Hematopoietic multipotent progenitor cell (in vitro differentiated cells): ENCODE measurements at regions not wholly inside any gene's neighbourhood (a gene's known extent, or its start where the extent isn't known, plus 50 kb on each side); places are given as distances from the start of the nearest gene placed in this dataset.

Experiments used
- DNase-seq, 3 donors: peaks; one replicate each; pipeline ENCODE4 v3.0.0-alpha.2; 2011 to 2015; ENCODE audit warnings: low read depth in 2 of 3, low spot score in 2 of 3

GRCh38 chr20:60591172-60591799, 633.1 kb downstream of the CDH26 start:
- DNase-seq = no peak

- DNase-seq = no peak
Observed at GRCh38 chr20:60598528-60598927, 640.3 kb downstream of the CDH26 start.

GRCh38 chr20:60599381-60599780, 641.2 kb downstream of the CDH26 start:
- no peak for DNase-seq

GRCh38 chr20:60600036-60600435, 641.8 kb downstream of the CDH26 start:
- DNase-seq = no peak

GRCh38 chr20:60624066-60624465, 628.0 kb upstream of the CDH4 start:
- DNase-seq = no peak

- no peak for DNase-seq
Observed at GRCh38 chr20:60627751-60628565, 624.1 kb upstream of the CDH4 start.

- no peak for DNase-seq
Observed at GRCh38 chr20:60628749-60629148, 623.3 kb upstream of the CDH4 start.

GRCh38 chr20:60629206-60629605, 622.9 kb upstream of the CDH4 start:
- DNase-seq = no peak

GRCh38 chr20:60630609-60631008, 621.5 kb upstream of the CDH4 start:
- DNase-seq = no peak

GRCh38 chr20:60631585-60632287, 620.3 kb upstream of the CDH4 start:
- DNase-seq = no peak

GRCh38 chr20:60632391-60633262, 619.4 kb upstream of the CDH4 start:
- DNase-seq = no peak

GRCh38 chr20:60634491-60635172, 617.4 kb upstream of the CDH4 start:
- DNase-seq = no peak

GRCh38 chr20:60636417-60636816, 615.6 kb upstream of the CDH4 start:
- no peak for DNase-seq

GRCh38 chr20:60637801-60638200, 614.3 kb upstream of the CDH4 start:
- no peak for DNase-seq

GRCh38 chr20:60638430-60639098, 613.5 kb upstream of the CDH4 start:
- no peak for DNase-seq

- DNase-seq = no peak
Observed at GRCh38 chr20:60641879-60642447, 610.1 kb upstream of the CDH4 start.

GRCh38 chr20:60642541-60642940, 609.5 kb upstream of the CDH4 start:
- DNase-seq = no peak

- no peak for DNase-seq
Observed at GRCh38 chr20:60648556-60648955, 603.5 kb upstream of the CDH4 start.

GRCh38 chr20:60649541-60649940, 602.5 kb upstream of the CDH4 start:
- DNase-seq = peak in 1 of 3 donors; percentile 6
